ENCODE measurements at regions not wholly inside any gene's neighbourhood (a gene's known extent, or its start where the extent isn't known, plus 50 kb on each side); places are given as distances from the start of the nearest gene placed in this dataset.

DNA sequence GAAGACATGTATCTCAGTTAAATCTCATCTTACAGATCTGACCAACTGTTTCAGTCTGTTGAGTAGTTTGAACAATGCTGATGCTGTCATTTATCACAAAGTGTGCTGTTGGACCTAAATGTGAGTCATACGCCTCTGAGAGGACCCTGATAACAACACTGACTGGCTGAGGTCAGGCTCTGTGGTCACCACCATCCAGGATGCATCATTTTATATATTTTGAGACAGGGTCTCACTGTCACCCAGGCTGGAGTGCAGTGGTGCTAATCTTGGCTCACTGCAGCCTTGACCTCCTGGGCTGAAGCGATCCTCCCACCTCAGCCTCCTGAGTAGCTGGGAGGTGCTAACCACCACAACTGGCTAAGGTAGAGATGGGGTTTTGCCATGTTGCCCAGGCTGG, 181.0 kb upstream of the RGS6 start (continued):
- TF ChIP-seq MIER1 (IDR thresholded peaks at IDR 0.05; ENCODE audit: low read depth) (no peak), TAL1 (IDR thresholded peaks at IDR 0.05) (peak; percentile 74), HDAC1 (IDR thresholded peaks at IDR 0.05) (no peak; a peak in 1 of 4 replicates), PYGO2 (tag; IDR thresholded peaks at IDR 0.05) (no peak), ZNF655 (CRISPR knock-in tag; IDR thresholded peaks at IDR 0.05) (no peak), TCF3 (CRISPR knock-in tag; IDR thresholded peaks at IDR 0.05) (peak; percentile 91), SPI1 (IDR thresholded peaks at IDR 0.05; ENCODE audit: borderline replicate concordance, low read depth, low read length) (no peak), SMAD4 (CRISPR knock-in tag; conservative IDR thresholded peaks at IDR 0.05) (no peak), MYC (IDR thresholded peaks at IDR 0.05; ENCODE audit: low read depth, low read length) (no peak), MYC (CRISPR knock-in tag; IDR thresholded peaks at IDR 0.05; ENCODE audit: borderline replicate concordance, low read depth) (no peak), MED1 (CRISPR knock-in tag; IDR thresholded peaks at IDR 0.05; ENCODE audit: borderline replicate concordance) (no peak), AFF1 (IDR thresholded peaks at IDR 0.05; ENCODE audit: low read depth in 1 of 2, partially characterized antibody in 2 of 2) (no peak), FOSL1 (tag; conservative IDR thresholded peaks at IDR 0.05) (peak; percentile 98), L3MBTL2 (IDR thresholded peaks at IDR 0.05) (no peak), TRIM28 (IDR thresholded peaks at IDR 0.05) (no peak), GATA2 (CRISPR knock-in tag; IDR thresholded peaks at IDR 0.05) (peak; percentile 65), SUPT5H (IDR thresholded peaks at IDR 0.05) (no peak), TEAD2 (tag; IDR thresholded peaks at IDR 0.05) (no peak), PURB (CRISPR knock-in tag; IDR thresholded peaks at IDR 0.05; ENCODE audit: low read depth) (no peak), CHD1 (IDR thresholded peaks at IDR 0.05; ENCODE audit: low read length) (no peak), ZFP1 (CRISPR knock-in tag; IDR thresholded peaks at IDR 0.05) (no peak)
- TF ChIP-seq, protein P1, sequence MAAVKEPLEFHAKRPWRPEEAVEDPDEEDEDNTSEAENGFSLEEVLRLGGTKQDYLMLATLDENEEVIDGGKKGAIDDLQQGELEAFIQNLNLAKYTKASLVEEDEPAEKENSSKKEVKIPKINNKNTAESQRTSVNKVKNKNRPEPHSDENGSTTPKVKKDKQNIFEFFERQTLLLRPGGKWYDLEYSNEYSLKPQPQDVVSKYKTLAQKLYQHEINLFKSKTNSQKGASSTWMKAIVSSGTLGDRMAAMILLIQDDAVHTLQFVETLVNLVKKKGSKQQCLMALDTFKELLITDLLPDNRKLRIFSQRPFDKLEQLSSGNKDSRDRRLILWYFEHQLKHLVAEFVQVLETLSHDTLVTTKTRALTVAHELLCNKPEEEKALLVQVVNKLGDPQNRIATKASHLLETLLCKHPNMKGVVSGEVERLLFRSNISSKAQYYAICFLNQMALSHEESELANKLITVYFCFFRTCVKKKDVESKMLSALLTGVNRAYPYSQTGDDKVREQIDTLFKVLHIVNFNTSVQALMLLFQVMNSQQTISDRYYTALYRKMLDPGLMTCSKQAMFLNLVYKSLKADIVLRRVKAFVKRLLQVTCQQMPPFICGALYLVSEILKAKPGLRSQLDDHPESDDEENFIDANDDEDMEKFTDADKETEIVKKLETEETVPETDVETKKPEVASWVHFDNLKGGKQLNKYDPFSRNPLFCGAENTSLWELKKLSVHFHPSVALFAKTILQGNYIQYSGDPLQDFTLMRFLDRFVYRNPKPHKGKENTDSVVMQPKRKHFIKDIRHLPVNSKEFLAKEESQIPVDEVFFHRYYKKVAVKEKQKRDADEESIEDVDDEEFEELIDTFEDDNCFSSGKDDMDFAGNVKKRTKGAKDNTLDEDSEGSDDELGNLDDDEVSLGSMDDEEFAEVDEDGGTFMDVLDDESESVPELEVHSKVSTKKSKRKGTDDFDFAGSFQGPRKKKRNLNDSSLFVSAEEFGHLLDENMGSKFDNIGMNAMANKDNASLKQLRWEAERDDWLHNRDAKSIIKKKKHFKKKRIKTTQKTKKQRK (IDR thresholded peaks at IDR 0.05; ENCODE audit: borderline replicate concordance, low read depth, low read length), result no peak

Measured in K562 (cell line).